Sigmoid colon (tissue), 6 donors: ENCODE measurements at regions not wholly inside any gene's neighbourhood (a gene's known extent, or its start where the extent isn't known, plus 50 kb on each side); places are given as distances from the start of the nearest gene placed in this dataset.
"Not testable (repeated sequence)": the region's sequence is repeated elsewhere in the genome, so short reads cannot be mapped to it uniquely, and the experiment has no call there.

Source experiments
- DNase-seq: peaks from one replicate; pipeline ENCODE4 v3.0.0-alpha.2; 2019
- H3K27ac ChIP-seq, 4 donors: fragments of 200-600 bp; sonication (generic); one replicate each; pipeline ENCODE4 v1.5.1; 2016 to 2019; ENCODE audit warnings: mild to moderate bottlenecking in 1 of 4
- H3K27me3 ChIP-seq, 3 donors: fragments of 200-600 bp; sonication (generic); one replicate each; pipeline ENCODE4 v1.5.1; 2019; ENCODE audit warnings: mild to moderate bottlenecking in 1 of 3
- H3K36me3 ChIP-seq, 4 donors: fragments of 200-600 bp; sonication (generic); one replicate each; pipeline ENCODE4 v1.5.1; 2016 to 2019
- H3K4me1 ChIP-seq, 4 donors: fragments of 200-600 bp; sonication (generic); one replicate each; pipeline ENCODE4 v1.5.1; 2017 to 2019
- H3K4me3 ChIP-seq, 4 donors: fragments of 200-600 bp; sonication (generic); one replicate each; pipeline ENCODE4 v1.5.1; 2017 to 2019; ENCODE audit warnings: mild to moderate bottlenecking in 2 of 4, moderate library complexity in 1 of 4
- H3K9me3 ChIP-seq, 4 donors: fragments of 200-600 bp in 3 of 4; sonication (generic) in 3 of 4; one replicate each; pipeline versions ENCODE4 v1.5.1 to v1.6.1; 2013 to 2019
- EP300 ChIP-seq, 4 donors: sonication (generic); formaldehyde crosslinking; IDR thresholded peaks; one replicate each; pipeline ENCODE4 v1.6.1; 2017; ENCODE audit warnings: antibody characterized with exemption in 4 of 4
- POLR2A ChIP-seq, 2 donors: fragments of 450-650 bp; IDR thresholded peaks; one replicate each; pipeline ENCODE4 v1.6.1; 2016; ENCODE audit warnings: antibody characterized with exemption in 2 of 2, mild to moderate bottlenecking in 2 of 2, moderate library complexity in 2 of 2
- POLR2AphosphoS5 ChIP-seq, 4 donors: sonication (generic); formaldehyde crosslinking; IDR thresholded peaks; one replicate each; pipeline ENCODE4 v1.6.1; 2017; ENCODE audit warnings: antibody characterized with exemption in 4 of 4
- WGBS, 2 donors: extraction: QIAGEN DNeasy Blood & Tissue Kit; methylation state at CpG; one replicate each; pipeline ENCODE4 v1.1.7; 2013; 5-methylcytosine and 5-hydroxymethylcytosine counted together
- intact Hi-C: fragments of 100-400 bp; cut with DNase I; formaldehyde crosslinking; loops from one replicate; pipeline ENCODE4 v1.15.1; 2023
- TF ChIP-seq, protein P1 (sequence below), 4 experiments: fragments of 450-650 bp in 3 of 4; fragments of 200-600 bp in 1 of 4; IDR thresholded peaks; one replicate each; pipeline ENCODE4 v1.5.1; 2016 to 2019; ENCODE audit warnings: antibody characterized with exemption in 4 of 4, mild to moderate bottlenecking in 3 of 4, moderate library complexity in 2 of 4
- donor health status: healthy with polysubstance abuse.
- donor health status: healthy.

GRCh38 chr20:30921286-30922071 lies 336.0 kb upstream of the DEFB115 start:
- H3K36me3 ChIP-seq = no peaks in the 10 kb centered on the region
- H3K27ac ChIP-seq = no peak overlapping the region
- TF ChIP-seq POLR2A (IDR thresholded peaks at IDR 0.05) (no peak), EP300 (IDR thresholded peaks at IDR 0.05) (no peak), POLR2AphosphoS5 (IDR thresholded peaks at IDR 0.05) (no peak)
- TF ChIP-seq, protein P1, sequence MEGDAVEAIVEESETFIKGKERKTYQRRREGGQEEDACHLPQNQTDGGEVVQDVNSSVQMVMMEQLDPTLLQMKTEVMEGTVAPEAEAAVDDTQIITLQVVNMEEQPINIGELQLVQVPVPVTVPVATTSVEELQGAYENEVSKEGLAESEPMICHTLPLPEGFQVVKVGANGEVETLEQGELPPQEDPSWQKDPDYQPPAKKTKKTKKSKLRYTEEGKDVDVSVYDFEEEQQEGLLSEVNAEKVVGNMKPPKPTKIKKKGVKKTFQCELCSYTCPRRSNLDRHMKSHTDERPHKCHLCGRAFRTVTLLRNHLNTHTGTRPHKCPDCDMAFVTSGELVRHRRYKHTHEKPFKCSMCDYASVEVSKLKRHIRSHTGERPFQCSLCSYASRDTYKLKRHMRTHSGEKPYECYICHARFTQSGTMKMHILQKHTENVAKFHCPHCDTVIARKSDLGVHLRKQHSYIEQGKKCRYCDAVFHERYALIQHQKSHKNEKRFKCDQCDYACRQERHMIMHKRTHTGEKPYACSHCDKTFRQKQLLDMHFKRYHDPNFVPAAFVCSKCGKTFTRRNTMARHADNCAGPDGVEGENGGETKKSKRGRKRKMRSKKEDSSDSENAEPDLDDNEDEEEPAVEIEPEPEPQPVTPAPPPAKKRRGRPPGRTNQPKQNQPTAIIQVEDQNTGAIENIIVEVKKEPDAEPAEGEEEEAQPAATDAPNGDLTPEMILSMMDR (IDR thresholded peaks at IDR 0.05) = no peak
- 78 to 92% methylated on average over 57 of the region's 57 CpGs for WGBS, 2 donors
- DNase-seq = no peak
- H3K9me3 ChIP-seq = peaks cover 0 to 7% (median 5%) of the 10 kb centered on the region in 4 donors
- H3K4me3 ChIP-seq = no peak overlapping the region
- no peaks in the 10 kb centered on the region for H3K4me1 ChIP-seq
- intact Hi-C loops = no loop called here
- H3K27me3 ChIP-seq = peaks cover 0 to 14% (median 0%) of the 10 kb centered on the region in 3 donors

DNA sequence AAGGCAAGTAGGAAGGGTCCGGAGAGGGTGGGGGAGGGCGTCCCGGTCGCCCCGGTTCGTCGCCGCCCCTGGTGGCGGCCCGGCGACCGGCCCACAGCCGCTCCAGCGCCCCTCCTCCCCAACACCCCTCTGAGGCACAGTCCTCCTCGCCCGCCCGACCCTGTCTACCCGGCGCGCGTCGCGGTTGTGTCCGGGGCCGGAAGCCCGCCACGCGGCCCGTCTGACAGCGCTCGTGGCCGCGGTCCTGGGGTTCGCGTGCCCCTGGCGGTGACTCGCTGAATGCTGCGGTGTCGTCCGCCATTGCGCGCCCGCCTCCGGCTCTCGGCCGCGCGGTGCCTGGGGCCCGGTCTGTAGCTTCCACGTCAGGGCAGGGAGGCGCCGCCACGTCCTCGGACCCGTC lies 335.3 kb upstream of the DEFB115 start:
- 40 to 87% methylated on average over 55 of the region's 55 CpGs for WGBS, 2 donors
- TF ChIP-seq, protein P1 (IDR thresholded peaks at IDR 0.05) = no peak
- TF ChIP-seq POLR2AphosphoS5 (IDR thresholded peaks at IDR 0.05) (no peak), EP300 (IDR thresholded peaks at IDR 0.05) (no peak), POLR2A (IDR thresholded peaks at IDR 0.05) (no peak)
- intact Hi-C loops = no loop called here
- no peaks in the 10 kb centered on the region for H3K4me1 ChIP-seq
- no peaks in the 10 kb centered on the region for H3K36me3 ChIP-seq
- peaks cover 0 to 14% (median 0%) of the 10 kb centered on the region in 3 donors for H3K27me3 ChIP-seq
- peaks cover 0 to 7% (median 5%) of the 10 kb centered on the region in 4 donors for H3K9me3 ChIP-seq
- no peak overlapping the region for H3K4me3 ChIP-seq
- H3K27ac ChIP-seq = no peak overlapping the region
- no peak for DNase-seq

DNA sequence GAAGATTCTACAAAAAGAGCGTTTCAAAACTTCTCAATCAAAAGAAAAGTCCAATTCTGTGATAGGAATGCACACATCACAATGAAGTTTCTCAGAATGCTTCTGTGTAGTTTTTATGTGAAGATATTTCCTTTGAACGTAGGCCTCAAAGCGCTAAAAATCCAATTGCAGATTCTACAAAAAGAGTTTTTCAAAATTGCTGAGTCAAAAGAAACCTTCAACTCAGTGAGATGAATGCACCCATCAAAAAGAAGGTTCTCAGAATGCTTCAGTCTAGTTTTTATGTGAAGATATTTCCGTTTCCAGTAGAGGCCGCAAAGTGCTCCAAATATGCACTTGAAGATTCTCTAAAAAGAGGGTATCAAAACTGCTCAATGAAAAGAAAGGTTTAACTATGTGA lies 319.7 kb upstream of the DEFB115 start:
- Histone ChIP-seq H3K36me3 (no peaks in the 10 kb centered on the region), H3K4me3 (no peak overlapping the region), H3K27me3 (no peaks in the 10 kb centered on the region), H3K9me3 (peaks cover 3 to 14% (median 7%) of the 10 kb centered on the region in 4 donors), H3K27ac (no peak overlapping the region), H3K4me1 (no peaks in the 10 kb centered on the region)
- intact Hi-C loops = no loop called here
- 71 to 73% methylated on average over 5 of the region's 5 CpGs for WGBS, 2 donors
- TF ChIP-seq POLR2AphosphoS5 (IDR thresholded peaks at IDR 0.05) (no peak), POLR2A (IDR thresholded peaks at IDR 0.05) (no peak), EP300 (IDR thresholded peaks at IDR 0.05) (no peak)
- TF ChIP-seq, protein P1 (IDR thresholded peaks at IDR 0.05) = no peak
- DNase-seq = no peak

GRCh38 chr20:30949761-30950160 lies 307.7 kb upstream of the DEFB115 start:
- 92% methylated on average over 13 of the region's 13 CpGs for WGBS, 2 donors
- TF ChIP-seq POLR2A (IDR thresholded peaks at IDR 0.05) = no peak
- TF ChIP-seq, protein P1 (IDR thresholded peaks at IDR 0.05) = no peak
- no peak for TF ChIP-seq EP300 (IDR thresholded peaks at IDR 0.05)
- no peak for TF ChIP-seq POLR2AphosphoS5 (IDR thresholded peaks at IDR 0.05)
- H3K9me3 ChIP-seq = peaks cover 0 to 1% (median 0%) of the 10 kb centered on the region in 4 donors
- H3K27me3 ChIP-seq = no peaks in the 10 kb centered on the region
- H3K27ac ChIP-seq = no peak overlapping the region
- intact Hi-C loops = no loop called here
- no peak for DNase-seq
- no peaks in the 10 kb centered on the region for H3K36me3 ChIP-seq
- no peak overlapping the region for H3K4me3 ChIP-seq
- H3K4me1 ChIP-seq = no peaks in the 10 kb centered on the region

DNA sequence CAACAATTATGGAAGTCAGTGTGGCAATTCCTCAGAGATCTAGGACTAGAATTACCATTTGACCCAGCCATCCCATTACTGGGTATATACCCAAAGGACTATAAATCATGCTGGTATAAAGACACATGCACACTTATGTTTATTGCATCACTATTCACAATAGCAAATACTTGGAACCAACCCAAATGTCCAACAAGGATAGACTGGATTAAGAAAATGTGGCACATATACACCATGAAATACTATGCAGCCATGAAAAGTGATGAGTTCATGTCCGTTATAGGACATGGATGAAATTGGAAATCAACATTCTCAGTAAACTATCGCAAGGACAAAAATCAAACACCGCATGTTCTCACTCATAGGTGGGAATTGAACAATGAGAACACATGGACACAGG lies 306.4 kb upstream of the DEFB115 start:
- intact Hi-C loops, H3K4me1 ChIP-seq, H3K27me3 ChIP-seq, H3K9me3 ChIP-seq, DNase-seq, H3K27ac ChIP-seq, H3K36me3 ChIP-seq, H3K4me3 ChIP-seq: not testable (repeated sequence)
- 88 to 89% methylated on average over 3 of the region's 3 CpGs for WGBS, 2 donors

GRCh38 chr20:30956649-30957048 lies 300.8 kb upstream of the DEFB115 start:
- H3K27ac ChIP-seq, DNase-seq, H3K9me3 ChIP-seq, H3K27me3 ChIP-seq, H3K4me1 ChIP-seq, H3K36me3 ChIP-seq, intact Hi-C loops, H3K4me3 ChIP-seq: not testable (repeated sequence)
- 81 to 86% methylated on average over 3 of the region's 3 CpGs for WGBS, 2 donors

DNA sequence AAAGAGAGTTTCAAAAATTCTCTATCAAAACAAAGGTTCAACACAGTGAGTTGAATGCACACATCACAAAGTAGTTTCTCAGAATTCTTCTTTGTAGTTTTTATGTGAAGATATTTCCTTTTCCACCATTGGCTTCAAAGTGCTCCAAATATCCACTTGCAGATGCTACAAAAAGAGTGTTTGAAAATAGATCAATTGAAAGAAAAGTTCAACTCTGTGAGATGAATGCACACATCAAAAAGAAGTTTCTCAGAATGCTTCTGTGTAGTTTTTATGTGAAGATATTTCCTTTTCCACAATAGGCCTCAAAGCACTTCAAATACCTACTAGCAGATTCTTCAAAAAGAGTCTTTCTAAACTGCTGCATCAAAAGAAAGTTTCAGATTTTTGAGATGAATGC lies 298.3 kb upstream of the DEFB115 start:
- H3K9me3 ChIP-seq, H3K27me3 ChIP-seq, DNase-seq, H3K4me3 ChIP-seq, H3K36me3 ChIP-seq, intact Hi-C loops, H3K27ac ChIP-seq, H3K4me1 ChIP-seq: not testable (repeated sequence)
